C1 segment of cervical spinal cord (tissue), 14 donors: ENCODE measurements at regions not wholly inside any gene's neighbourhood (a gene's known extent, or its start where the extent isn't known, plus 50 kb on each side); places are given as distances from the start of the nearest gene placed in this dataset.

Experiments
- DNase-seq, 14 donors: peaks; one replicate each; lab custom pipeline; 2025; lab: John Stamatoyannopoulos, UW

DNA sequence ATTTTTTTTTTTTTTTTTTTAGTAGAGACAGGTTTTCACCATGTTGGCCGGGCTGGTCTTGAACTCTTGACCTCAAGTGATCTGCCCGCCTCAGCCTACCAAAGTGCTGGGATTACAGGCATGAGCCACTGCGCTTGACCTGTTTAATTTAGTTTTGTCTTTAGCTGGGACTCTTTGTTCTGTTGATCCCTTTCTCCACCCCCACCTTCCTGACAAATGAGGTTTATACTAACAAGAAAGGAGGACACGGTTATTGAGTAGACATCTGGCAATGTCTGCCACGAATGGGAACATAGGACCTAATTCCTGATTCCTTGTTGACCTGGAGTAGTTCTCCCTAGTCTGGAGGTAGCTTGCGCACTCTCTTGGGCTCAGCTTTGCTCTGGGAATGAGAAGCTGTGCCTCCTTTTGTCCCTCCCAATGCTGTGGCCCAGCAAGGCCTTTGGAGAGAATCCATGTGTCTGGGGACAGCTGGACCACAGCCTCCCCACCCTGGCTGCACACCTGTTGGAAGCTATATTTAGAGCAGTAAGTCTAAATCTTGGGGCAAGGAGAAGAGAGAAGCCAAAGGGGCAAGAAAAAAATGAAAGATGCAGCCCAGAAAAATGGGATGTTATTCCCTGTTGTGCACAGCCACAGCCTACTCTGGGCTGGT is 53.2 kb upstream of the ADPGK start:
- DNase-seq, result no peak

DNA sequence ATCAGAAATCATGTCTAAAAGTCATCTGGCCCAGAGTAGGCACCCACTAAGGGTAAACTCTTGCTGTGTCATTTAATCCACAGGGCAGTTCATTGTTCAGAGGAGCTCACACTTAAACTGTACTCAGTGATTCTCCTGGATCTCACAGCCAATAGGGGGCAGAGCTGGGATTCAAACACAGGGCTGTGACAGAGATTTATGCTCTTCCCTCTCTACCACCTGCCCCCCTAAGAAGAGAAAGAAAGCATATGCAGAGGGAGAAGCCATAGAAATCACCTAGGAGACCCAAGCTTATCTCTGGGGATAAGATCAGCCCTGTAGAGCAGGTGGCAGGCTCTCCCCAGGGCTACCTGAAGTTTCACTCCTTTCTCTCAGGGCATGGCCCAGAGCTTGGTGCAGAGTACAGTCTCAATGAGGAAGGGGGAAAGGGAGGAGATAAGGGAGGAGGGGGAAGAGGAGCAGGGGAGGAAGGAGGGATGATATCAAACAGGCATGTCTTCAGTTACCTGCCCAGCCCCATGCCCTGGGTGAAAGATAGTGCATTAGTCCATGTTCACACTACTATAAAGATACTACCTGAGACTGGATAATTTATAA is 51.8 kb upstream of the ADPGK start:
- DNase-seq, result no peak

DNA sequence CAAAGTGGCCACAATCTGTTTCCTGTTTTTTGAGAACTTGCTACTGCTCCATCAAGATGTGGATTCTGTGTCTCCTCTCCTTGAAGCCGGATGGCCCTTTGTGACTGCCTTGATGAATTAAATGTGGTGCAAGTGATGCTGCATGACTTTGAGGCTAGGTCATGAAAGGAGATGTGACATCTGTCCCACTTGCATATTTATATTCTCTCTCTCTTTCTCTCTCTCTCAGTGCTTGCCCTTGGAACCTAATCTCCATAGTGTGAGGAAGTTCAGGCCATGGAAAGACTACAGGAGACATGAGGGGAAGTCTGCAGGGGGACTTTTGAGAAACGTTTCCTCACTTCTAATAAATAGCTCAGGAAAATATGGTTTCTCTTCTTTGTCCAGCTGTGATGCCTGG is 50.0 kb upstream of the ADPGK start:
- no peak for DNase-seq
